GM12878 (cell line): ENCODE measurements at regions not wholly inside any gene's neighbourhood (a gene's known extent, or its start where the extent isn't known, plus 50 kb on each side); places are given as distances from the start of the nearest gene placed in this dataset.

ENCODE experiments used
- ASH2L ChIP-seq: fragments of 300-600, 200-600 bp; sonication (generic); IDR thresholded peaks from 2 replicates; pipeline ENCODE4 v1.6.1; 2017; ENCODE audit warnings: low read depth, mild to moderate bottlenecking, borderline replicate concordance
- BMI1 ChIP-seq: fragments of 450-650 bp; IDR thresholded peaks from 2 replicates; pipeline ENCODE4 v1.6.1; 2016; ENCODE audit warnings: mild to moderate bottlenecking, moderate library complexity, borderline replicate concordance
- CREM ChIP-seq: IDR thresholded peaks from 2 replicates; pipeline ENCODE4 v1.6.1; 2014; ENCODE audit warnings: antibody characterized with exemption, low read depth
- CTCF ChIP-seq, 3 experiments: IDR thresholded peaks in 2 of 3; conservative IDR thresholded peaks in 1 of 3; 2 replicates each; pipeline ENCODE4 v1.5.1; 2011; ENCODE audit warnings: low read depth in 3 of 3, low read length in 3 of 3, mild to moderate bottlenecking in 3 of 3, control low read depth in 2 of 3, moderate library complexity in 2 of 3, inconsistent platforms in 1 of 3, mixed read lengths in 1 of 3; ENCODE audit not compliant: control insufficient read depth in 2 of 3, insufficient read depth in 1 of 3; ENCODE audit errors: extremely low read depth in 1 of 3
- EZH2 ChIP-seq: IDR thresholded peaks from 2 replicates; pipeline ENCODE4 v1.6.1; 2012; ENCODE audit warnings: low read depth, mild to moderate bottlenecking, control low read depth, inconsistent platforms, low read length, borderline replicate concordance; ENCODE audit not compliant: control insufficient read depth
- FOXM1 ChIP-seq: IDR thresholded peaks from 2 replicates; pipeline ENCODE4 v1.6.1; 2012; ENCODE audit warnings: low read depth, mild to moderate bottlenecking, inconsistent platforms, low read length, moderate library complexity
- SMC3 ChIP-seq: IDR thresholded peaks from 2 replicates; pipeline ENCODE4 v1.6.1; 2011; ENCODE audit warnings: low read length, improper control_type of control experiment, borderline replicate concordance
- ZBTB33 ChIP-seq: fragments of 450-650 bp; IDR thresholded peaks from 2 replicates; pipeline ENCODE4 v1.6.1; 2017; ENCODE audit warnings: mild to moderate bottlenecking
- ZSCAN29 ChIP-seq: fragments of 450-650 bp; IDR thresholded peaks from 2 replicates; pipeline ENCODE4 v1.6.1; 2017; ENCODE audit warnings: mild to moderate bottlenecking, moderate library complexity
- ZZZ3 ChIP-seq: IDR thresholded peaks from 2 replicates; pipeline ENCODE4 v1.6.1; 2011; ENCODE audit warnings: low read depth; ENCODE audit not compliant: control insufficient read depth, insufficient read length

- TF ChIP-seq EZH2 (no peak), CTCF (IDR thresholded peaks at IDR 0.05 in 2 of 3, conservative IDR thresholded peaks at IDR 0.05 in 1 of 3; ENCODE audit: control insufficient read depth in 2 of 3, extremely low read depth in 1 of 3, insufficient read depth in 1 of 3, low read depth in 3 of 3, low read length in 3 of 3) (no peak; a peak in 1 of 6 replicates), ZSCAN29 (no peak), CREM (no peak), FOXM1 (no peak), ZZZ3 (no peak), ASH2L (no peak), ZBTB33 (no peak), BMI1 (no peak), SMC3 (no peak)
Measured at GRCh38 chr5:12704955-12705354, 800.7 kb upstream of the CTNND2 start.
